ENCODE measurements at regions not wholly inside any gene's neighbourhood (a gene's known extent, or its start where the extent isn't known, plus 50 kb on each side); places are given as distances from the start of the nearest gene placed in this dataset.

DNA sequence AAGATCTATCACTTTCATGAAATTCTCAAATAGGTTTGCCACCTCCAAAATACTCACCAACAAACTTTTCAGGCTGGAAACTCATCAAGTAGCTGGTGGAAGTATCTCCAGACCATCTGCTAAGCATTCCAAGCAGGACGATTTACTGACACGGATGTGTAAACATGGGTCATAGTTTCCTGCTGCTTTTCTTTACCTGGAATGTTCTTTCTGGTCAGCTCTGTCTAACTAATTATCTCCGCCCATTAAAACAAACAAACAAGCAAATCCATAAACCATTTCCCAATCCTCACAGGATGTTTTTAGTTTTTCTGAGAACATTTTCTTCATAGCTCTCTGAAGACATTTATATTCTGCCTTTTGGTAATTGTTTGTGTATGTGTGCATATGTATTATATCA, 397.0 kb downstream of the METTL15 start:
- Histone ChIP-seq H3K9me3 (no peaks in the 10 kb centered on the region), H3K4me1 (no peaks in the 10 kb centered on the region), H3K4me3 (ENCODE audit: low read depth, low read length) (no peak overlapping the region), H3K27me3 (replicated peaks; ENCODE audit: control insufficient read depth, insufficient read depth, low read length) (no peaks in the 10 kb centered on the region), H3K36me3 (ENCODE audit: control insufficient read depth, insufficient read depth, low read length) (no peaks in the 10 kb centered on the region)
- POLR2A ChIA-PET = no interaction called here
- Mint-ChIP-seq H3K4me3 (ENCODE audit: unreplicated experiment) (no peak overlapping the region), H3K27ac (ENCODE audit: unreplicated experiment) (no peak overlapping the region), H3K27me3 (ENCODE audit: insufficient read depth, unreplicated experiment) (no peaks in the 10 kb centered on the region), H3K4me1 (ENCODE audit: low read depth, unreplicated experiment) (no peaks in the 10 kb centered on the region), H3K9me3 (ENCODE audit: unreplicated experiment) (peaks cover 14% of the 10 kb centered on the region), H3K36me3 (ENCODE audit: insufficient read depth, unreplicated experiment) (no peaks in the 10 kb centered on the region)
- no TSS peak for BruUV-seq (replicated peaks)
- TF ChIP-seq, protein P1, sequence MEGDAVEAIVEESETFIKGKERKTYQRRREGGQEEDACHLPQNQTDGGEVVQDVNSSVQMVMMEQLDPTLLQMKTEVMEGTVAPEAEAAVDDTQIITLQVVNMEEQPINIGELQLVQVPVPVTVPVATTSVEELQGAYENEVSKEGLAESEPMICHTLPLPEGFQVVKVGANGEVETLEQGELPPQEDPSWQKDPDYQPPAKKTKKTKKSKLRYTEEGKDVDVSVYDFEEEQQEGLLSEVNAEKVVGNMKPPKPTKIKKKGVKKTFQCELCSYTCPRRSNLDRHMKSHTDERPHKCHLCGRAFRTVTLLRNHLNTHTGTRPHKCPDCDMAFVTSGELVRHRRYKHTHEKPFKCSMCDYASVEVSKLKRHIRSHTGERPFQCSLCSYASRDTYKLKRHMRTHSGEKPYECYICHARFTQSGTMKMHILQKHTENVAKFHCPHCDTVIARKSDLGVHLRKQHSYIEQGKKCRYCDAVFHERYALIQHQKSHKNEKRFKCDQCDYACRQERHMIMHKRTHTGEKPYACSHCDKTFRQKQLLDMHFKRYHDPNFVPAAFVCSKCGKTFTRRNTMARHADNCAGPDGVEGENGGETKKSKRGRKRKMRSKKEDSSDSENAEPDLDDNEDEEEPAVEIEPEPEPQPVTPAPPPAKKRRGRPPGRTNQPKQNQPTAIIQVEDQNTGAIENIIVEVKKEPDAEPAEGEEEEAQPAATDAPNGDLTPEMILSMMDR (IDR thresholded peaks at IDR 0.05; ENCODE audit: insufficient read depth in 1 of 2, low read depth in 1 of 2, low read length in 1 of 2, severe bottlenecking in 1 of 2, unreplicated experiment in 1 of 2) = no peak
- intact Hi-C loops (cut with micrococcal nuclease; ENCODE audit: unreplicated experiment) = no loop called here
- DNase-seq = no peak
- CTCF ChIA-PET = no interaction called here

DNA sequence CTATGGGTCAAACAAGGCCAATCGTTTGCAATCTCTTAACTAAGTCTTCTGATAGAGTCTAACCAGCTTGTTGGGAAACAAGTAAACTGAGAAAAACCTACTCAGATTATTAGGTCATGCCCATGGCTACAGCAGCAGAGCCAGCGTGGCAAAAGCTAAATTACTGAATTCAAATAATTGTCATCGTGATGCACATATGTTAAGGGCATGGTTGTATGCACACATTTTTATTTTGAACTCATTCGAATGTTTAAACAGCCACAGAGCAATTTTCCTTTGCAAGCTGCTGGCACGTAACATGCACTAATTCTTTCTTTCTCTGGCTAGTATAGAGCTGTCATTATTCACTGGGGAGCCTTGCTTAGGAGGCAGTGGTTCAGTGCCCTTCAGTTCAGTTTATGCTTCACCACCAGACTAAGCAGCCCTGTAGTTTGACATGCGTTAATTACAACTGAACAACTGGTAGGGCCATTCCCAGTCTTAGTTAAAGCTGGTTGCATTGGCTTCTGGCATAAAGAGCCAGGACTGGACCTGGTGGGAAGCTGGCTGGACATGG, 396.4 kb downstream of the METTL15 start:
- intact Hi-C loops (cut with micrococcal nuclease; ENCODE audit: unreplicated experiment) = no loop called here
- Mint-ChIP-seq H3K36me3 (ENCODE audit: insufficient read depth, unreplicated experiment) (no peaks in the 10 kb centered on the region), H3K4me1 (ENCODE audit: low read depth, unreplicated experiment) (no peaks in the 10 kb centered on the region), H3K27me3 (ENCODE audit: insufficient read depth, unreplicated experiment) (no peaks in the 10 kb centered on the region), H3K27ac (ENCODE audit: unreplicated experiment) (no peak overlapping the region), H3K4me3 (ENCODE audit: unreplicated experiment) (no peak overlapping the region), H3K9me3 (ENCODE audit: unreplicated experiment) (peaks cover 14% of the 10 kb centered on the region)
- POLR2A ChIA-PET = no interaction called here
- Histone ChIP-seq H3K36me3 (ENCODE audit: control insufficient read depth, insufficient read depth, low read length) (no peaks in the 10 kb centered on the region), H3K9me3 (no peaks in the 10 kb centered on the region), H3K4me3 (ENCODE audit: low read depth, low read length) (no peak overlapping the region), H3K4me1 (no peaks in the 10 kb centered on the region), H3K27me3 (replicated peaks; ENCODE audit: control insufficient read depth, insufficient read depth, low read length) (no peaks in the 10 kb centered on the region)
- no peak for DNase-seq
- TF ChIP-seq, protein P1 (IDR thresholded peaks at IDR 0.05; ENCODE audit: insufficient read depth in 1 of 2, low read depth in 1 of 2, low read length in 1 of 2, severe bottlenecking in 1 of 2, unreplicated experiment in 1 of 2) = no peak
- CTCF ChIA-PET = no interaction called here
- no TSS peak for BruUV-seq (replicated peaks)

DNA sequence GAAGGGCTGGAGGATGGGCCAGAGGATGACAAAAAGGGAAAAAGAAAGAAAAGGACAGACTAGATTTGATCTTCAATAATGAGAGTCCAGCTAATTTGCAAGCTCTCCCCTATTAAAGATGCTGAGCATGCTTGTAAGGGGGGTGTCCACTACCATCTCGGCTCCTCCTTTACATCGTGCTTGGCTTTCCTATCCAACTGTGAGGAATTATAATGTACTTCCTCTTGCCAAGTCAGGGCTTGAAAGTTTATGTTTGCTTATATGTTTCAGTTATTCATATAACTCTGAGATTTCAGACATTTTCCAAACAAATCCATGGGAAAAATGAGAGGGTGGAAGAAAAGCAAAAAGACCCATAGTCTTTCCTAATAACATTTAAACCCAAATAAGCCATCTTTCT, 387.1 kb downstream of the METTL15 start:
- H3K9me3 ChIP-seq = no peaks in the 10 kb centered on the region
- TF ChIP-seq, protein P1 (IDR thresholded peaks at IDR 0.05; ENCODE audit: insufficient read depth in 1 of 2, low read depth in 1 of 2, low read length in 1 of 2, severe bottlenecking in 1 of 2, unreplicated experiment in 1 of 2) = no peak
- BruUV-seq (replicated peaks) = no TSS peak
- no peak overlapping the region for H3K4me3 ChIP-seq (ENCODE audit: low read depth, low read length)
- intact Hi-C loops (cut with micrococcal nuclease; ENCODE audit: unreplicated experiment) = loop anchor here (5.0 kb wide), 1 partner anchor 112 kb away; no protein-coding TSS in a partner anchor
- H3K4me1 ChIP-seq = no peaks in the 10 kb centered on the region
- Mint-ChIP-seq H3K9me3 (ENCODE audit: unreplicated experiment) (no peaks in the 10 kb centered on the region), H3K36me3 (ENCODE audit: insufficient read depth, unreplicated experiment) (no peaks in the 10 kb centered on the region), H3K27ac (ENCODE audit: unreplicated experiment) (no peak overlapping the region), H3K4me1 (ENCODE audit: low read depth, unreplicated experiment) (no peaks in the 10 kb centered on the region), H3K27me3 (ENCODE audit: insufficient read depth, unreplicated experiment) (no peaks in the 10 kb centered on the region), H3K4me3 (ENCODE audit: unreplicated experiment) (no peak overlapping the region)
- H3K27me3 ChIP-seq (replicated peaks; ENCODE audit: control insufficient read depth, insufficient read depth, low read length) = no peaks in the 10 kb centered on the region
- ChIA-PET POLR2A (no interaction called here), CTCF (no interaction called here)
- no peak for DNase-seq
- H3K36me3 ChIP-seq (ENCODE audit: control insufficient read depth, insufficient read depth, low read length) = no peaks in the 10 kb centered on the region

Measured in Caco-2 (cell line).